ENCODE measurements at regions not wholly inside any gene's neighbourhood (a gene's known extent, or its start where the extent isn't known, plus 50 kb on each side); places are given as distances from the start of the nearest gene placed in this dataset.

- H3F3A ChIP-seq (ENCODE audit: insufficient read depth, low read length, poor library complexity, severe bottlenecking): no peaks in the 10 kb centered on the region
- H3K9me2 ChIP-seq (ENCODE audit: insufficient read depth, low read length): no peaks in the 10 kb centered on the region
- no peaks in the 10 kb centered on the region for H4K20me1 ChIP-seq (ENCODE audit: insufficient read depth)
- no peak overlapping the region for H3K9ac ChIP-seq (ENCODE audit: low read length)
- no peaks in the 10 kb centered on the region for H3K27me3 ChIP-seq (ENCODE audit: insufficient read depth, low read depth, low read length)
- TF ChIP-seq SMC3 (conservative IDR thresholded peaks at IDR 0.05; ENCODE audit: poor library complexity) (no peak), MXI1 (conservative IDR thresholded peaks at IDR 0.05; ENCODE audit: poor library complexity, severe bottlenecking) (no peak), TAF1 (IDR thresholded peaks at IDR 0.05; ENCODE audit: low read depth) (no peak), RAD21 (conservative IDR thresholded peaks at IDR 0.05) (no peak)
- TF ChIP-seq, protein P1, sequence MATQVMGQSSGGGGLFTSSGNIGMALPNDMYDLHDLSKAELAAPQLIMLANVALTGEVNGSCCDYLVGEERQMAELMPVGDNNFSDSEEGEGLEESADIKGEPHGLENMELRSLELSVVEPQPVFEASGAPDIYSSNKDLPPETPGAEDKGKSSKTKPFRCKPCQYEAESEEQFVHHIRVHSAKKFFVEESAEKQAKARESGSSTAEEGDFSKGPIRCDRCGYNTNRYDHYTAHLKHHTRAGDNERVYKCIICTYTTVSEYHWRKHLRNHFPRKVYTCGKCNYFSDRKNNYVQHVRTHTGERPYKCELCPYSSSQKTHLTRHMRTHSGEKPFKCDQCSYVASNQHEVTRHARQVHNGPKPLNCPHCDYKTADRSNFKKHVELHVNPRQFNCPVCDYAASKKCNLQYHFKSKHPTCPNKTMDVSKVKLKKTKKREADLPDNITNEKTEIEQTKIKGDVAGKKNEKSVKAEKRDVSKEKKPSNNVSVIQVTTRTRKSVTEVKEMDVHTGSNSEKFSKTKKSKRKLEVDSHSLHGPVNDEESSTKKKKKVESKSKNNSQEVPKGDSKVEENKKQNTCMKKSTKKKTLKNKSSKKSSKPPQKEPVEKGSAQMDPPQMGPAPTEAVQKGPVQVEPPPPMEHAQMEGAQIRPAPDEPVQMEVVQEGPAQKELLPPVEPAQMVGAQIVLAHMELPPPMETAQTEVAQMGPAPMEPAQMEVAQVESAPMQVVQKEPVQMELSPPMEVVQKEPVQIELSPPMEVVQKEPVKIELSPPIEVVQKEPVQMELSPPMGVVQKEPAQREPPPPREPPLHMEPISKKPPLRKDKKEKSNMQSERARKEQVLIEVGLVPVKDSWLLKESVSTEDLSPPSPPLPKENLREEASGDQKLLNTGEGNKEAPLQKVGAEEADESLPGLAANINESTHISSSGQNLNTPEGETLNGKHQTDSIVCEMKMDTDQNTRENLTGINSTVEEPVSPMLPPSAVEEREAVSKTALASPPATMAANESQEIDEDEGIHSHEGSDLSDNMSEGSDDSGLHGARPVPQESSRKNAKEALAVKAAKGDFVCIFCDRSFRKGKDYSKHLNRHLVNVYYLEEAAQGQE (IDR thresholded peaks at IDR 0.05; ENCODE audit: borderline replicate concordance): no peak
- H3K9me3 ChIP-seq (ENCODE audit: low read length): no peaks in the 10 kb centered on the region
- H2AFZ ChIP-seq (ENCODE audit: low read depth, low read length): no peak overlapping the region
- H3K4me2 ChIP-seq (ENCODE audit: low read length): no peak overlapping the region
- no peak overlapping the region for H3K27ac ChIP-seq (ENCODE audit: low read length)
- H3K36me3 ChIP-seq (ENCODE audit: insufficient read depth, low read length): no peaks in the 10 kb centered on the region
- H3K79me2 ChIP-seq (replicated peaks; ENCODE audit: insufficient read depth, low read length): no peaks in the 10 kb centered on the region
- no peak overlapping the region for H3K4me3 ChIP-seq (ENCODE audit: low read length)
These were observed 840.8 kb upstream of the HTR2C start for GRCh38 chrX:113743069-113743468.

DNA sequence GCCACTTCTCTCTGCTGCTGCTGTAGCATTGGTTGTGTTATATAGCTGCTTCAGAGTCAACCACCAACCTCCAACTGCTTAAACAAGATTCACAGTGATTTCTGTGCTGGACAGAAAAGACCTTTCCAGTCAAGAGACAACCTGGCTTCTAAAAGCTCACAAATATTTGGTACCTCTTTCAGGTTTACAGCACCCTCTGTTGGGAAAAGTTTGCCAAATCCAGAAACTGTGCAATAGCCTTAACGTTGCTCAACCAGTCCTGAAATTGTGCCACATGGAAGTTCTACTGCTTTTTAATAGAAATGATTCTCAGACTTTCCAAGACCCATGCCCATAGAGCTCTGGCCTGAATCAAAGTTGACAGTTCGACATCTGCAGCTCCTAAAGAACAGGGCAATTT, 842.1 kb upstream of the HTR2C start:
- Histone ChIP-seq H3K9me2 (ENCODE audit: insufficient read depth, low read length) (no peaks in the 10 kb centered on the region), H3K4me2 (ENCODE audit: low read length) (no peak overlapping the region), H4K20me1 (ENCODE audit: insufficient read depth) (no peaks in the 10 kb centered on the region), H3K27ac (ENCODE audit: low read length) (no peak overlapping the region), H3F3A (ENCODE audit: insufficient read depth, low read length, poor library complexity, severe bottlenecking) (no peaks in the 10 kb centered on the region), H3K36me3 (ENCODE audit: insufficient read depth, low read length) (no peaks in the 10 kb centered on the region), H3K9ac (ENCODE audit: low read length) (no peak overlapping the region), H3K9me3 (ENCODE audit: low read length) (no peaks in the 10 kb centered on the region), H3K4me3 (ENCODE audit: low read length) (no peak overlapping the region), H2AFZ (ENCODE audit: low read depth, low read length) (no peak overlapping the region), H3K79me2 (replicated peaks; ENCODE audit: insufficient read depth, low read length) (no peaks in the 10 kb centered on the region), H3K27me3 (ENCODE audit: insufficient read depth, low read depth, low read length) (no peaks in the 10 kb centered on the region)
- TF ChIP-seq POLR2AphosphoS5 (IDR thresholded peaks at IDR 0.05) (no peak), EZH2 (IDR thresholded peaks at IDR 0.05; ENCODE audit: borderline replicate concordance, insufficient read depth, low read length, poor library complexity, severe bottlenecking) (no peak), CTCF (IDR thresholded peaks at IDR 0.05; ENCODE audit: poor library complexity, severe bottlenecking) (no peak), MXI1 (conservative IDR thresholded peaks at IDR 0.05; ENCODE audit: poor library complexity, severe bottlenecking) (no peak), SMC3 (conservative IDR thresholded peaks at IDR 0.05; ENCODE audit: poor library complexity) (no peak), TAF1 (IDR thresholded peaks at IDR 0.05; ENCODE audit: low read depth) (no peak), RAD21 (conservative IDR thresholded peaks at IDR 0.05) (no peak), EP300 (conservative IDR thresholded peaks at IDR 0.05; ENCODE audit: poor library complexity, severe bottlenecking) (no peak)
- TF ChIP-seq, protein P1 (IDR thresholded peaks at IDR 0.05; ENCODE audit: borderline replicate concordance): no peak
